A549 (cell line): ENCODE measurements at regions not wholly inside any gene's neighbourhood (a gene's known extent, or its start where the extent isn't known, plus 50 kb on each side); places are given as distances from the start of the nearest gene placed in this dataset.
"Not testable (repeated sequence)": the region's sequence is repeated elsewhere in the genome, so short reads cannot be mapped to it uniquely, and the experiment has no call there.

Experiments used
- FOSB ChIP-seq: fragments of 250-450 bp; sonication (Bioruptor Pico); IDR thresholded peaks from 2 replicates; pipeline ENCODE4 v1.5.0; 2020; ENCODE audit warnings: mild to moderate bottlenecking, moderate library complexity
- POLR2A ChIP-seq: IDR thresholded peaks from 2 replicates; pipeline ENCODE4 v1.6.1; 2012; ENCODE audit warnings: mild to moderate bottlenecking, low read length
- RCOR1 ChIP-seq: fragments of 150-350 bp; IDR thresholded peaks from 2 replicates; pipeline ENCODE4 v1.6.1; 2014; ENCODE audit warnings: antibody characterized with exemption, low read length, low read depth
- RNF2 ChIP-seq: fragments of 200-600 bp; sonication (generic); IDR thresholded peaks from 2 replicates; pipeline ENCODE4 v1.6.1; 2016; ENCODE audit warnings: low read depth, mild to moderate bottlenecking, antibody characterized with exemption, moderate library complexity, borderline replicate concordance
- SREBF2 ChIP-seq: fragments of 450-650 bp; IDR thresholded peaks from 2 replicates; pipeline ENCODE4 v1.6.1; 2014; ENCODE audit warnings: mild to moderate bottlenecking, moderate library complexity
- ZC3H11A ChIP-seq: fragments of 450-650 bp; IDR thresholded peaks from 2 replicates; pipeline ENCODE4 v1.6.1; 2014; ENCODE audit warnings: antibody characterized with exemption, mild to moderate bottlenecking
- ZFP36 ChIP-seq: fragments of 450-650 bp; IDR thresholded peaks from 2 replicates; pipeline ENCODE4 v1.6.1; 2014; ENCODE audit warnings: borderline replicate concordance; ENCODE audit not compliant: partially characterized antibody
- ZSCAN20 ChIP-seq: fragments of 250-450 bp; sonication (Bioruptor Pico); IDR thresholded peaks from 2 replicates; pipeline ENCODE4 v1.8.0; 2022; ENCODE audit warnings: mild to moderate bottlenecking, moderate library complexity
- TF ChIP-seq, protein P1 (sequence below): fragments of 200-600 bp; sonication (generic); IDR thresholded peaks from 2 replicates; pipeline ENCODE4 v1.6.1; 2016; ENCODE audit warnings: antibody characterized with exemption, mild to moderate bottlenecking, moderate library complexity
- TF ChIP-seq, protein P2 (sequence below): fragments of >200 bp; sonication (Bioruptor Twin); formaldehyde crosslinking; IDR thresholded peaks from 3 replicates; pipeline ENCODE4 v1.5.1; 2016

GRCh38 chr22:15849772-15850171 lies 159.9 kb downstream of the POTEH start:
- TF ChIP-seq, protein P1, sequence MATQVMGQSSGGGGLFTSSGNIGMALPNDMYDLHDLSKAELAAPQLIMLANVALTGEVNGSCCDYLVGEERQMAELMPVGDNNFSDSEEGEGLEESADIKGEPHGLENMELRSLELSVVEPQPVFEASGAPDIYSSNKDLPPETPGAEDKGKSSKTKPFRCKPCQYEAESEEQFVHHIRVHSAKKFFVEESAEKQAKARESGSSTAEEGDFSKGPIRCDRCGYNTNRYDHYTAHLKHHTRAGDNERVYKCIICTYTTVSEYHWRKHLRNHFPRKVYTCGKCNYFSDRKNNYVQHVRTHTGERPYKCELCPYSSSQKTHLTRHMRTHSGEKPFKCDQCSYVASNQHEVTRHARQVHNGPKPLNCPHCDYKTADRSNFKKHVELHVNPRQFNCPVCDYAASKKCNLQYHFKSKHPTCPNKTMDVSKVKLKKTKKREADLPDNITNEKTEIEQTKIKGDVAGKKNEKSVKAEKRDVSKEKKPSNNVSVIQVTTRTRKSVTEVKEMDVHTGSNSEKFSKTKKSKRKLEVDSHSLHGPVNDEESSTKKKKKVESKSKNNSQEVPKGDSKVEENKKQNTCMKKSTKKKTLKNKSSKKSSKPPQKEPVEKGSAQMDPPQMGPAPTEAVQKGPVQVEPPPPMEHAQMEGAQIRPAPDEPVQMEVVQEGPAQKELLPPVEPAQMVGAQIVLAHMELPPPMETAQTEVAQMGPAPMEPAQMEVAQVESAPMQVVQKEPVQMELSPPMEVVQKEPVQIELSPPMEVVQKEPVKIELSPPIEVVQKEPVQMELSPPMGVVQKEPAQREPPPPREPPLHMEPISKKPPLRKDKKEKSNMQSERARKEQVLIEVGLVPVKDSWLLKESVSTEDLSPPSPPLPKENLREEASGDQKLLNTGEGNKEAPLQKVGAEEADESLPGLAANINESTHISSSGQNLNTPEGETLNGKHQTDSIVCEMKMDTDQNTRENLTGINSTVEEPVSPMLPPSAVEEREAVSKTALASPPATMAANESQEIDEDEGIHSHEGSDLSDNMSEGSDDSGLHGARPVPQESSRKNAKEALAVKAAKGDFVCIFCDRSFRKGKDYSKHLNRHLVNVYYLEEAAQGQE: not testable (repeated sequence)
- TF ChIP-seq, protein P2, sequence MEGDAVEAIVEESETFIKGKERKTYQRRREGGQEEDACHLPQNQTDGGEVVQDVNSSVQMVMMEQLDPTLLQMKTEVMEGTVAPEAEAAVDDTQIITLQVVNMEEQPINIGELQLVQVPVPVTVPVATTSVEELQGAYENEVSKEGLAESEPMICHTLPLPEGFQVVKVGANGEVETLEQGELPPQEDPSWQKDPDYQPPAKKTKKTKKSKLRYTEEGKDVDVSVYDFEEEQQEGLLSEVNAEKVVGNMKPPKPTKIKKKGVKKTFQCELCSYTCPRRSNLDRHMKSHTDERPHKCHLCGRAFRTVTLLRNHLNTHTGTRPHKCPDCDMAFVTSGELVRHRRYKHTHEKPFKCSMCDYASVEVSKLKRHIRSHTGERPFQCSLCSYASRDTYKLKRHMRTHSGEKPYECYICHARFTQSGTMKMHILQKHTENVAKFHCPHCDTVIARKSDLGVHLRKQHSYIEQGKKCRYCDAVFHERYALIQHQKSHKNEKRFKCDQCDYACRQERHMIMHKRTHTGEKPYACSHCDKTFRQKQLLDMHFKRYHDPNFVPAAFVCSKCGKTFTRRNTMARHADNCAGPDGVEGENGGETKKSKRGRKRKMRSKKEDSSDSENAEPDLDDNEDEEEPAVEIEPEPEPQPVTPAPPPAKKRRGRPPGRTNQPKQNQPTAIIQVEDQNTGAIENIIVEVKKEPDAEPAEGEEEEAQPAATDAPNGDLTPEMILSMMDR: not testable (repeated sequence)
- TF ChIP-seq FOSB (CRISPR knock-in tag); RCOR1; SREBF2; ZFP36; ZSCAN20 (CRISPR knock-in tag); RNF2; ZC3H11A; POLR2A: not testable (repeated sequence)
